Common myeloid progenitor, CD34-positive (primary cell): ENCODE measurements at regions not wholly inside any gene's neighbourhood (a gene's known extent, or its start where the extent isn't known, plus 50 kb on each side); places are given as distances from the start of the nearest gene placed in this dataset.

ENCODE experiments used
- CTCF ChIA-PET: fragments of 350-600 bp; sonication (Branson Sonifier 250); formaldehyde crosslinking; loops from one replicate; lab custom pipeline; 2021; ENCODE audit warnings: antibody characterized with exemption; lab: Charles Lee
- POLR2A ChIA-PET: fragments of 350-600 bp; sonication (Branson Sonifier 250); formaldehyde crosslinking; loops from one replicate; lab custom pipeline; 2021; ENCODE audit warnings: antibody characterized with exemption; lab: Charles Lee
- DNase-seq, 3 donors: peaks; one replicate each; pipeline versions ENCODE4 v3.0.0 to v3.0.0-alpha.2; 2013
- H3K27ac ChIP-seq, 2 experiments: 1 replicate in 1 of 2; 2 replicates in 1 of 2; pipeline ENCODE4 v1.7.0; 2013; ENCODE audit warnings: inconsistent platforms in 2 of 2, low read length in 2 of 2, mild to moderate bottlenecking in 2 of 2, low read depth in 1 of 2, moderate library complexity in 1 of 2; ENCODE audit not compliant: severe bottlenecking in 2 of 2, insufficient read depth in 1 of 2, poor library complexity in 1 of 2
- H3K27me3 ChIP-seq, 5 experiments: replicated peaks in 2 of 5; 1 replicate in 3 of 5; 2 replicates in 2 of 5; pipeline versions ENCODE4 v1.6.1 to v1.7.0; 2013; ENCODE audit warnings: low read length in 4 of 5, mild to moderate bottlenecking in 2 of 5, moderate library complexity in 2 of 5, inconsistent platforms in 1 of 5; ENCODE audit not compliant: insufficient read depth in 5 of 5, control insufficient read depth in 4 of 5
- H3K36me3 ChIP-seq, 4 experiments: 1 replicate in 2 of 4; 2 replicates in 2 of 4; pipeline versions ENCODE4 v1.6.1 to v1.7.0; 2013; ENCODE audit warnings: low read length in 3 of 4, control low read depth in 1 of 4, mild to moderate bottlenecking in 1 of 4; ENCODE audit not compliant: control insufficient read depth in 4 of 4, insufficient read depth in 4 of 4
- H3K4me1 ChIP-seq, 4 experiments: 1 replicate in 3 of 4; 2 replicates in 1 of 4; pipeline versions ENCODE4 v1.6.1 to v1.7.1; 2013; ENCODE audit warnings: low read length in 3 of 4, mild to moderate bottlenecking in 3 of 4, control low read depth in 1 of 4, inconsistent platforms in 1 of 4, moderate library complexity in 1 of 4; ENCODE audit not compliant: control insufficient read depth in 4 of 4, insufficient read depth in 4 of 4; ENCODE audit errors: control extremely low read depth in 1 of 4
- H3K4me3 ChIP-seq, 7 experiments: 1 replicate in 4 of 7; 2 replicates in 3 of 7; pipeline versions ENCODE4 v1.5.1 to v1.7.0; 2013; ENCODE audit warnings: mild to moderate bottlenecking in 7 of 7, low read length in 6 of 7, moderate library complexity in 6 of 7, inconsistent platforms in 2 of 7, low read depth in 2 of 7, control low read depth in 1 of 7; ENCODE audit not compliant: insufficient read depth in 4 of 7, control insufficient read depth in 1 of 7; ENCODE audit errors: extremely low read depth in 1 of 7
- H3K9me3 ChIP-seq, 5 experiments: 1 replicate in 4 of 5; 2 replicates in 1 of 5; pipeline versions ENCODE4 v1.6.1 to v1.7.1; 2013; ENCODE audit warnings: low read length in 4 of 5, mild to moderate bottlenecking in 2 of 5, inconsistent platforms in 1 of 5, low read depth in 1 of 5, moderate library complexity in 1 of 5; ENCODE audit not compliant: control insufficient read depth in 4 of 5, insufficient read depth in 2 of 5; ENCODE audit errors: control extremely low read depth in 1 of 5
- WGBS: methylation state at CpG from one replicate; pipeline ENCODE4 v1.1.5; 2013; ENCODE audit not compliant: insufficient coverage; 5-methylcytosine and 5-hydroxymethylcytosine counted together

- POLR2A ChIA-PET = interaction anchor here (0.6 kb wide), 1 partner anchor 1910 kb away, joined by 3 read pairs; no protein-coding TSS in a partner anchor
- DNase-seq = no peak
- CTCF ChIA-PET = interaction anchor here (0.7 kb wide), 1 partner anchor 380 kb away, joined by 3 read pairs; no protein-coding TSS in a partner anchor
- Histone ChIP-seq H3K4me1 (no peaks in the 10 kb centered on the region), H3K36me3 (no peaks in the 10 kb centered on the region), H3K27me3 (no peaks in the 10 kb centered on the region), H3K9me3 (no peaks in the 10 kb centered on the region), H3K4me3 (no peak overlapping the region), H3K27ac (no peak overlapping the region)
- WGBS = 100% methylated on average over 1 of the region's 2 CpGs
Measured at GRCh38 chr3:75115695-75116094, 501.2 kb upstream of the CNTN3 start.

- CTCF ChIA-PET = no interaction called here
- H3K27me3 ChIP-seq = no peaks in the 10 kb centered on the region
- H3K27ac ChIP-seq = no peak overlapping the region
- DNase-seq = no peak
- no peaks in the 10 kb centered on the region for H3K36me3 ChIP-seq
- H3K4me3 ChIP-seq = no peak overlapping the region
- POLR2A ChIA-PET = no interaction called here
- H3K9me3 ChIP-seq = no peaks in the 10 kb centered on the region
- H3K4me1 ChIP-seq = no peaks in the 10 kb centered on the region
- WGBS = 100% methylated on average over 1 of the region's 1 CpG
Measured at GRCh38 chr3:75118779-75119178, 504.3 kb upstream of the CNTN3 start.

- CTCF ChIA-PET = no interaction called here
- Histone ChIP-seq H3K27ac (no peak overlapping the region), H3K9me3 (no peaks in the 10 kb centered on the region), H3K27me3 (no peaks in the 10 kb centered on the region), H3K4me3 (no peak overlapping the region), H3K36me3 (no peaks in the 10 kb centered on the region), H3K4me1 (no peaks in the 10 kb centered on the region)
- POLR2A ChIA-PET = no interaction called here
- DNase-seq = no peak
Measured at GRCh38 chr3:75126556-75126955, 512.1 kb upstream of the CNTN3 start.

GRCh38 chr3:75129101-75129500 is 514.6 kb upstream of the CNTN3 start:
- no peaks in the 10 kb centered on the region for H3K36me3 ChIP-seq
- WGBS = 60% methylated on average over 1 of the region's 2 CpGs
- H3K9me3 ChIP-seq = no peaks in the 10 kb centered on the region
- H3K4me3 ChIP-seq = no peak overlapping the region
- no peaks in the 10 kb centered on the region for H3K4me1 ChIP-seq
- ChIA-PET CTCF (no interaction called here), POLR2A (no interaction called here)
- no peak for DNase-seq
- no peak overlapping the region for H3K27ac ChIP-seq
- no peaks in the 10 kb centered on the region for H3K27me3 ChIP-seq

DNA sequence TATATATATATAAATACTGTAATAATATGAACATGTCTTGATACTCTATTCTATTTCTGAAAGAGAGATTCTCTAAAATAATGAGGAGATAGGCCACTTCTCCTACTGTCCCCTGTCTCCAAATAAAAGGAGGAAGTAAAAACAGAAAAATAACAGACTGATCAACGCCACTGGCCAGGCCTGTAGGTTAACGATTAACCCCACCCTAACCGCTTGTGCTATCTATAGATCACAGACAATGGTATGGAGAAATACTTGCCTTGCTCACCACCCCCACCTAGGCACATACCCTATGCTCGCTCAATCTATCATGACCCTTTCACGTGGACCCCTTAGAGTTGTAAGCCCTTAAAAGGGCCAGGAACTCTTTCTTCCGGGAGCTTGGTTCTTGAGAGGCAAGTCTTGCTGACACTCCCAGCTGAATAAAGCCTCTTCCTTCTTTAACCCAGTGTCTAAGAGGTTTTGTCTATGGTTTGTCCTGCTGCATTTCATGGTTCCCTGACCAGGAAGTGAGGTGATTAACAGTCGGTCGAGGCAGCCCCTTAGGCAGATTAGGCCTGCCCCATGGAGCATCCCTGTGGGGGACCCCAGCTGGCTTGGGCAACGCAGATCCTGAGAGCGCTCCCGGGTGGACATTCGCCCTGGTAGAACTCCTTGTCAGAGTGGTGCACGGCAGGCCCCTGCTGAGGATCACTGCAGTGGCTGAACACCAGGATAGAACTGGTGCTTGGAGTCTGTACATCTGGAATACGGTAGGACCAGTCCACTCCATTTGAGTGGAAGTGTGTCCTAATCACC is 521.8 kb upstream of the CNTN3 start:
- Histone ChIP-seq H3K4me1 (no peaks in the 10 kb centered on the region), H3K4me3 (no peak overlapping the region), H3K27ac (no peak overlapping the region), H3K27me3 (no peaks in the 10 kb centered on the region), H3K36me3 (no peaks in the 10 kb centered on the region), H3K9me3 (no peaks in the 10 kb centered on the region)
- WGBS = 91% methylated on average over 14 of the region's 14 CpGs
- POLR2A ChIA-PET = no interaction called here
- DNase-seq = no peak
- CTCF ChIA-PET = interaction anchor here (0.7 kb wide), 1 partner anchor 1220 kb away, joined by 3 read pairs; no protein-coding TSS in a partner anchor

DNA sequence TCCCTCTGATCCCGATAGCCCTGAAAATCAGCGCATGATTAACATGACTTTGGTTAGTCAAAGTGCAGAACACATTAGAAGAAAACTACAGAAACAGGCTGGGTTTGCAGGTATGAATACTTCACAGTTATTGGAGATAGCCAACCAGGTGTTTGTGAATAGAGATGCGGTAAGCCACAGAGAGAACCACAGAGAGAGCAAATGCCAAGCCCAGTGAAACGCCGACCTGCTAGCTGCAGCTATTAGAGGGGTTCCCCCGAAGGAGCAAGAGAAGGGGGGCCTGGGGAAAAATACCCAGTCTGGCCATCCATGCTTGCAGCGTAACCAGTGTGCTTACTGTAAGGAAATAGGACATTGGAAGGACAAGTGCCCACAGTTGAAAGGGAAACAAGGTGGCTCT is 523.9 kb upstream of the CNTN3 start:
- no peaks in the 10 kb centered on the region for H3K4me1 ChIP-seq
- no peak overlapping the region for H3K27ac ChIP-seq
- H3K4me3 ChIP-seq = no peak overlapping the region
- ChIA-PET CTCF (no interaction called here), POLR2A (no interaction called here)
- DNase-seq = no peak
- no peaks in the 10 kb centered on the region for H3K36me3 ChIP-seq
- WGBS = 99% methylated on average over 7 of the region's 7 CpGs
- no peaks in the 10 kb centered on the region for H3K27me3 ChIP-seq
- no peaks in the 10 kb centered on the region for H3K9me3 ChIP-seq

DNA sequence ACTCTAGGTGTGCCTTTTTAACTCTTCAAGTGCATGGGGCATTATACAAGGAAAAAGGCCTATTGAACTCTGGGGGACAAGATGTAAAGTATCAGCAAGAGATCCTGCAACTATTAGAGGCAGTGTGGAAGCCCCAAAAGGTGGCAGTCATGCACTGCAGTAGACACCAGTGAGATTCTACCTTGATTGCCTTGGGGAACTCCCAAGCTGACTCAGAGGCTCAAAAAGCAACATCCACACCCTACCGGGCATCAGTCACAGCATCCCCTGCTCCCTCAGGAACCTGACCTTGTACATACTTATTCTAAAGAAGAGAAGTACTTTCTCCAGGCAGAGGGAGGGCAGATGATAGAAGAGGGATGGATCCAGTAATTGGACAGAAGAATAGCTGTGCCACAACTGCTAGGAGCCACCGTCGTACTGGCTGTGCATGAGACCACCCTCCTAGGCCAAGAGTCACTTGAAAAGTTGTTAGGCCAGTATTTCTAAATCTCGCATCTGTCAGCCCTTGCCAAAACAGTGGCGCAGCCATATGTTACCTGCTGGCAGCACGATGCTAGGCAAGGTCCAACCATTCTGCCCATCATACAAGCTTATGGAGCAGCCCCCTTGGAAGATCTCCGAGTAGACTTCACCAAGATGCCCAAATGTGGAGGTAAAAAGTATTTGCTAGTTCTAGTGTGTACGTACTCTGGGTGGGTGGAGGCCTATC is 523.1 kb upstream of the FRG2C start:
- 94% methylated on average over 7 of the region's 8 CpGs for WGBS
- ChIA-PET POLR2A (no interaction called here), CTCF (no interaction called here)
- no peaks in the 10 kb centered on the region for H3K4me1 ChIP-seq
- no peak for DNase-seq
- H3K9me3 ChIP-seq = no peaks in the 10 kb centered on the region
- no peak overlapping the region for H3K4me3 ChIP-seq
- H3K27ac ChIP-seq = no peak overlapping the region
- H3K36me3 ChIP-seq = no peaks in the 10 kb centered on the region
- no peaks in the 10 kb centered on the region for H3K27me3 ChIP-seq
